ENCODE measurements at regions not wholly inside any gene's neighbourhood (a gene's known extent, or its start where the extent isn't known, plus 50 kb on each side); places are given as distances from the start of the nearest gene placed in this dataset.

- TF ChIP-seq, protein P1, sequence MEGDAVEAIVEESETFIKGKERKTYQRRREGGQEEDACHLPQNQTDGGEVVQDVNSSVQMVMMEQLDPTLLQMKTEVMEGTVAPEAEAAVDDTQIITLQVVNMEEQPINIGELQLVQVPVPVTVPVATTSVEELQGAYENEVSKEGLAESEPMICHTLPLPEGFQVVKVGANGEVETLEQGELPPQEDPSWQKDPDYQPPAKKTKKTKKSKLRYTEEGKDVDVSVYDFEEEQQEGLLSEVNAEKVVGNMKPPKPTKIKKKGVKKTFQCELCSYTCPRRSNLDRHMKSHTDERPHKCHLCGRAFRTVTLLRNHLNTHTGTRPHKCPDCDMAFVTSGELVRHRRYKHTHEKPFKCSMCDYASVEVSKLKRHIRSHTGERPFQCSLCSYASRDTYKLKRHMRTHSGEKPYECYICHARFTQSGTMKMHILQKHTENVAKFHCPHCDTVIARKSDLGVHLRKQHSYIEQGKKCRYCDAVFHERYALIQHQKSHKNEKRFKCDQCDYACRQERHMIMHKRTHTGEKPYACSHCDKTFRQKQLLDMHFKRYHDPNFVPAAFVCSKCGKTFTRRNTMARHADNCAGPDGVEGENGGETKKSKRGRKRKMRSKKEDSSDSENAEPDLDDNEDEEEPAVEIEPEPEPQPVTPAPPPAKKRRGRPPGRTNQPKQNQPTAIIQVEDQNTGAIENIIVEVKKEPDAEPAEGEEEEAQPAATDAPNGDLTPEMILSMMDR (IDR thresholded peaks at IDR 0.05): no peak
- no peak for TF ChIP-seq POLR2A (IDR thresholded peaks at IDR 0.05)
These were observed 449.5 kb downstream of the HINT1 start for GRCh38 chr5:130715541-130715940.
